22Rv1 (cell line): ENCODE measurements at regions not wholly inside any gene's neighbourhood (a gene's known extent, or its start where the extent isn't known, plus 50 kb on each side); places are given as distances from the start of the nearest gene placed in this dataset.

Experiments
- ZFX ChIP-seq: fragments of 450-650 bp; IDR thresholded peaks from 2 replicates; pipeline ENCODE4 v1.6.1; 2017; ENCODE audit warnings: antibody characterized with exemption, borderline replicate concordance
- TF ChIP-seq, protein P1 (sequence below): fragments of 450-650 bp; IDR thresholded peaks from 2 replicates; pipeline ENCODE4 v1.5.1; 2017; ENCODE audit warnings: mild to moderate bottlenecking

- TF ChIP-seq, protein P1, sequence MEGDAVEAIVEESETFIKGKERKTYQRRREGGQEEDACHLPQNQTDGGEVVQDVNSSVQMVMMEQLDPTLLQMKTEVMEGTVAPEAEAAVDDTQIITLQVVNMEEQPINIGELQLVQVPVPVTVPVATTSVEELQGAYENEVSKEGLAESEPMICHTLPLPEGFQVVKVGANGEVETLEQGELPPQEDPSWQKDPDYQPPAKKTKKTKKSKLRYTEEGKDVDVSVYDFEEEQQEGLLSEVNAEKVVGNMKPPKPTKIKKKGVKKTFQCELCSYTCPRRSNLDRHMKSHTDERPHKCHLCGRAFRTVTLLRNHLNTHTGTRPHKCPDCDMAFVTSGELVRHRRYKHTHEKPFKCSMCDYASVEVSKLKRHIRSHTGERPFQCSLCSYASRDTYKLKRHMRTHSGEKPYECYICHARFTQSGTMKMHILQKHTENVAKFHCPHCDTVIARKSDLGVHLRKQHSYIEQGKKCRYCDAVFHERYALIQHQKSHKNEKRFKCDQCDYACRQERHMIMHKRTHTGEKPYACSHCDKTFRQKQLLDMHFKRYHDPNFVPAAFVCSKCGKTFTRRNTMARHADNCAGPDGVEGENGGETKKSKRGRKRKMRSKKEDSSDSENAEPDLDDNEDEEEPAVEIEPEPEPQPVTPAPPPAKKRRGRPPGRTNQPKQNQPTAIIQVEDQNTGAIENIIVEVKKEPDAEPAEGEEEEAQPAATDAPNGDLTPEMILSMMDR, result no peak
- no peak for TF ChIP-seq ZFX
These were observed 561.0 kb upstream of the TBX3 start for GRCh38 chr12:115245020-115245419.
